Stimulated activated CD4-positive, alpha-beta T cell treated with anti-CD3 and anti-CD28 coated beads, Interleukin-15, amount 100 ng/mL, for 1 hour (primary cell): ENCODE measurements at regions not wholly inside any gene's neighbourhood (a gene's known extent, or its start where the extent isn't known, plus 50 kb on each side); places are given as distances from the start of the nearest gene placed in this dataset.
"Not testable (repeated sequence)": the region's sequence is repeated elsewhere in the genome, so short reads cannot be mapped to it uniquely, and the experiment has no call there.

Source experiments
- DNase-seq, 2 donors: peaks; one replicate each; pipeline ENCODE4 v3.0.0-alpha.2; 2020; ENCODE audit warnings: low read depth in 1 of 2, low spot score in 1 of 2

GRCh38 chr12:131589966-131590365, 120.9 kb upstream of the SFSWAP start:
- no peak for DNase-seq

GRCh38 chr12:131591136-131591535, 119.8 kb upstream of the SFSWAP start:
- DNase-seq, result no peak

- DNase-seq, result no peak
Observed at GRCh38 chr12:131591714-131592709, 118.9 kb upstream of the SFSWAP start.

- no peak for DNase-seq
Observed at GRCh38 chr12:131592972-131593371, 117.9 kb upstream of the SFSWAP start.

- DNase-seq, result no peak
Observed at GRCh38 chr12:131593406-131593805, 117.5 kb upstream of the SFSWAP start.

GRCh38 chr12:131596115-131596514, 114.8 kb upstream of the SFSWAP start:
- no peak for DNase-seq

- DNase-seq, result no peak
Observed at GRCh38 chr12:131597333-131597732, 113.6 kb upstream of the SFSWAP start.

GRCh38 chr12:131598717-131599116, 112.2 kb upstream of the SFSWAP start:
- DNase-seq, result no peak

GRCh38 chr12:131599190-131600159, 111.4 kb upstream of the SFSWAP start:
- DNase-seq, result no peak

GRCh38 chr12:131600160-131600532, 110.7 kb upstream of the SFSWAP start:
- DNase-seq, result no peak

- not testable (repeated sequence) for DNase-seq
Observed at GRCh38 chr12:131601499-131601898, 109.4 kb upstream of the SFSWAP start.

- DNase-seq, result no peak
Observed at GRCh38 chr12:131603106-131603938, 107.6 kb upstream of the SFSWAP start.

- no peak for DNase-seq
Observed at GRCh38 chr12:131603939-131604795, 106.7 kb upstream of the SFSWAP start.

GRCh38 chr12:131604859-131605258, 106.0 kb upstream of the SFSWAP start:
- no peak for DNase-seq

GRCh38 chr12:131605304-131605829, 105.5 kb upstream of the SFSWAP start:
- no peak for DNase-seq

- DNase-seq, result no peak
Observed at GRCh38 chr12:131606218-131606901, 104.5 kb upstream of the SFSWAP start.

- no peak for DNase-seq
Observed at GRCh38 chr12:131607658-131608447, 103.0 kb upstream of the SFSWAP start.
